HepG2 (cell line): ENCODE measurements at regions not wholly inside any gene's neighbourhood (a gene's known extent, or its start where the extent isn't known, plus 50 kb on each side); places are given as distances from the start of the nearest gene placed in this dataset.

Experiments
- ATAC-seq: fragments of 200-7000 bp; cut with Tn5 transposase; 3 replicates; pipeline ENCODE4 v1.9.1; 2020; ENCODE audit warnings: mild to moderate bottlenecking, moderate library complexity
- BruUV-seq: library from RNA; stranded (reverse); fragments of 400-500 nt; replicated peaks from 2 replicates; lab custom pipeline; 2021; lab: Mats Ljungman, UMichigan
- CTCF ChIA-PET: fragments of 300-600 bp; formaldehyde crosslinking; extraction: SDS; loops from one replicate; lab custom pipeline; 2021; ENCODE audit warnings: low total read pairs, inconsistent platforms, low intra/inter-chr PET ratio; lab: Yijun Ruan, JAX
- POLR2A ChIA-PET: fragments of 350-600 bp; sonication (Branson Sonifier 250); formaldehyde crosslinking; loops from one replicate; lab custom pipeline; 2020; ENCODE audit warnings: antibody characterized with exemption, inconsistent platforms; lab: Yijun Ruan, JAX
- DNase-seq: peaks from one replicate; pipeline ENCODE4 v3.0.0-alpha.2; 2015; ENCODE audit warnings: low spot score
- FAIRE-seq: peaks from 3 replicates; lab custom pipeline; 2011; peaks lifted over from hg19 to GRCh38; lab: Jason Lieb, UNC
- H2AFZ ChIP-seq: one replicate; pipeline ENCODE4 v1.6.1; 2011; ENCODE audit warnings: low read length, inconsistent platforms
- H3K27ac ChIP-seq: fragments of 300-600 bp; 3 replicates; pipeline ENCODE4 v1.8.0; 2011; ENCODE audit warnings: mixed run types, mild to moderate bottlenecking, mixed read lengths, low read length, inconsistent platforms; ENCODE audit not compliant: insufficient read depth; ENCODE audit errors: extremely low read length
- H3K27me3 ChIP-seq, 2 experiments: fragments of 200-600 bp in 1 of 2; 2 replicates in 1 of 2; 3 replicates in 1 of 2; pipeline versions ENCODE4 v1.6.0 to v1.8.0; 2011; ENCODE audit warnings: low read length in 2 of 2, mild to moderate bottlenecking in 2 of 2, moderate library complexity in 2 of 2, inconsistent platforms in 1 of 2; ENCODE audit not compliant: insufficient read depth in 2 of 2, control insufficient read depth in 1 of 2
- H3K36me3 ChIP-seq, 2 experiments: fragments of 200-600 bp in 1 of 2; replicated peaks in 1 of 2; 2 replicates in 1 of 2; 3 replicates in 1 of 2; pipeline versions ENCODE4 v1.5.1 to v1.8.0; 2011; ENCODE audit warnings: low read length in 2 of 2, inconsistent platforms in 1 of 2; ENCODE audit not compliant: insufficient read depth in 2 of 2, control insufficient read depth in 1 of 2
- H3K4me1 ChIP-seq: 2 replicates; pipeline ENCODE4 v1.5.1; 2012; ENCODE audit warnings: low read length, inconsistent platforms; ENCODE audit not compliant: insufficient read depth
- H3K4me2 ChIP-seq: 2 replicates; pipeline ENCODE4 v1.6.0; 2011; ENCODE audit warnings: low read depth, low read length, inconsistent platforms
- H3K4me3 ChIP-seq, 3 experiments: fragments of 200-600 bp in 1 of 3; sonication (generic), shearing (Covaris generic) in 1 of 3; replicated peaks in 1 of 3; 2 replicates each; pipeline ENCODE4 v1.5.1; 2011 to 2016; ENCODE audit warnings: low read length in 3 of 3, inconsistent platforms in 2 of 3, low read depth in 2 of 3, mild to moderate bottlenecking in 2 of 3, control low read depth in 1 of 3, mixed read lengths in 1 of 3; ENCODE audit not compliant: insufficient read depth in 1 of 3
- H3K79me2 ChIP-seq: one replicate; pipeline ENCODE4 v1.6.1; 2011; ENCODE audit warnings: low read length, inconsistent platforms; ENCODE audit not compliant: insufficient read depth
- H3K9ac ChIP-seq: 2 replicates; pipeline ENCODE4 v1.6.0; 2011; ENCODE audit warnings: mild to moderate bottlenecking, low read depth, low read length, inconsistent platforms; ENCODE audit not compliant: insufficient read depth
- H3K9me3 ChIP-seq: 2 replicates; pipeline ENCODE4 v1.5.1; 2012; ENCODE audit warnings: mild to moderate bottlenecking, low read length
- H4K20me1 ChIP-seq: 2 replicates; pipeline ENCODE4 v1.6.0; 2011; ENCODE audit warnings: inconsistent platforms, mild to moderate bottlenecking, low read length, moderate library complexity; ENCODE audit not compliant: insufficient read depth
- ATF7-NPFF ChIP-seq: sonication (generic); formaldehyde crosslinking; IDR thresholded peaks from 2 replicates; pipeline ENCODE4 v1.8.1; 2023; ENCODE audit warnings: mild to moderate bottlenecking, low read depth, missing genetic modification reagents, moderate library complexity
- CSRNP2 ChIP-seq: sonication (generic); formaldehyde crosslinking; conservative IDR thresholded peaks from 2 replicates; pipeline ENCODE4 v1.8.0; 2022; ENCODE audit warnings: low read depth, missing genetic modification reagents
- FOXK1 ChIP-seq: sonication (generic); formaldehyde crosslinking; IDR thresholded peaks from 2 replicates; pipeline ENCODE4 v1.4.0; 2020; ENCODE audit warnings: low read depth, missing genetic modification reagents, borderline replicate concordance
- MNT ChIP-seq: fragments of 450-650 bp; IDR thresholded peaks from 2 replicates; pipeline ENCODE4 v1.6.1; 2016
- MTA1 ChIP-seq: sonication (generic); formaldehyde crosslinking; IDR thresholded peaks from 2 replicates; pipeline ENCODE4 v1.4.0; 2020; ENCODE audit warnings: missing genetic modification reagents, mild to moderate bottlenecking, borderline replicate concordance
- NFRKB ChIP-seq: fragments of 450-650 bp; IDR thresholded peaks from 2 replicates; pipeline ENCODE4 v1.6.1; 2017
- POLR2AphosphoS2 ChIP-seq: IDR thresholded peaks from 2 replicates; pipeline ENCODE4 v1.6.1; 2011; ENCODE audit warnings: low read depth, low read length, improper control_type of control experiment
- SNAI1 ChIP-seq: sonication (generic); formaldehyde crosslinking; IDR thresholded peaks from 2 replicates; pipeline ENCODE4 v1.5.0; 2020; ENCODE audit warnings: mild to moderate bottlenecking, missing genetic modification reagents, borderline replicate concordance
- SP4 ChIP-seq: sonication (generic); formaldehyde crosslinking; IDR thresholded peaks from 2 replicates; pipeline ENCODE4 v1.8.1; 2023; ENCODE audit warnings: mild to moderate bottlenecking, missing genetic modification reagents
- ZKSCAN1 ChIP-seq: fragments of 150-350 bp; IDR thresholded peaks from 2 replicates; pipeline ENCODE4 v1.6.1; 2014; ENCODE audit warnings: low read length
- ZNF414 ChIP-seq: sonication (generic); formaldehyde crosslinking; IDR thresholded peaks from 2 replicates; pipeline ENCODE4 v1.5.0; 2020; ENCODE audit warnings: missing genetic modification reagents
- ZNF569 ChIP-seq: sonication (generic); formaldehyde crosslinking; IDR thresholded peaks from 2 replicates; pipeline ENCODE4 v1.5.0; 2020; ENCODE audit warnings: mild to moderate bottlenecking, missing genetic modification reagents, moderate library complexity, borderline replicate concordance
- ZNF672 ChIP-seq: sonication (generic); formaldehyde crosslinking; IDR thresholded peaks from 2 replicates; pipeline ENCODE4 v1.8.1; 2022; ENCODE audit warnings: missing genetic modification reagents
- ZNF816 ChIP-seq: sonication (generic); formaldehyde crosslinking; IDR thresholded peaks from 2 replicates; pipeline ENCODE4 v1.8.0; 2022; ENCODE audit warnings: missing genetic modification reagents, mild to moderate bottlenecking, borderline replicate concordance
- ZNF841 ChIP-seq: sonication (generic); formaldehyde crosslinking; IDR thresholded peaks from 2 replicates; pipeline ENCODE4 v1.8.1; 2023; ENCODE audit warnings: missing genetic modification reagents, borderline replicate concordance
- WGBS: methylation state at CpG from one replicate; pipeline ENCODE4 v1.1.6; 2017; ENCODE audit warnings: low lambda C conversion rate; 5-methylcytosine and 5-hydroxymethylcytosine counted together
- in situ Hi-C: cut with HindIII; loops from 2 replicates; pipeline ENCODE4 v1.10.0; 2017; ENCODE audit warnings: low pct_unique_long_range_greater_than_20kb; ENCODE audit not compliant: extremely low pct_ligation_motif_present
- intact Hi-C: fragments of 100-400 bp; cut with micrococcal nuclease; formaldehyde crosslinking; loops from one replicate; pipeline ENCODE4 v1.10.0; 2022; ENCODE audit not compliant: unreplicated experiment

GRCh38 chr3:19749448-19750017, 184.5 kb downstream of the EFHB start:
- DNase-seq = no peak
- ChIA-PET POLR2A (no interaction called here), CTCF (no interaction called here)
- Histone ChIP-seq H3K27ac (no peak overlapping the region), H3K4me2 (no peak overlapping the region), H4K20me1 (no peaks in the 10 kb centered on the region), H3K79me2 (no peaks in the 10 kb centered on the region), H3K9ac (no peak overlapping the region), H3K9me3 (no peaks in the 10 kb centered on the region), H3K27me3 (no peaks in the 10 kb centered on the region), H3K36me3 (no peaks in the 10 kb centered on the region), H3K4me1 (no peaks in the 10 kb centered on the region), H3K4me3 (no peak overlapping the region), H2AFZ (no peak overlapping the region)
- 11% methylated on average over 10 of the region's 22 CpGs for WGBS
- intact Hi-C loops (no loop called here), in situ Hi-C loops (no loop called here)
- TF ChIP-seq ZNF816 (CRISPR knock-in tag) (no peak), MNT (peak; percentile 37; the same call in 1 of the 2 replicates), SP4 (CRISPR knock-in tag) (no peak), ATF7-NPFF (no peak), FOXK1 (CRISPR knock-in tag) (no peak)
- FAIRE-seq = no peak
- ATAC-seq = no peak
- BruUV-seq = no TSS peak

- Histone ChIP-seq H3K4me2 (no peak overlapping the region), H3K4me3 (no peak overlapping the region), H3K9me3 (no peaks in the 10 kb centered on the region), H3K36me3 (no peaks in the 10 kb centered on the region), H3K4me1 (no peaks in the 10 kb centered on the region), H3K79me2 (no peaks in the 10 kb centered on the region), H3K27ac (no peak overlapping the region), H3K9ac (no peak overlapping the region), H2AFZ (no peak overlapping the region), H3K27me3 (no peaks in the 10 kb centered on the region), H4K20me1 (no peaks in the 10 kb centered on the region)
- no TSS peak for BruUV-seq
- CTCF ChIA-PET = no interaction called here
- DNase-seq = no peak
- ATAC-seq = no peak
- no peak for FAIRE-seq
- POLR2A ChIA-PET = no interaction called here
- 50% methylated on average over 9 of the region's 17 CpGs for WGBS
- in situ Hi-C loops (no loop called here), intact Hi-C loops (no loop called here)
- TF ChIP-seq SNAI1 = no peak
- no peak for TF ChIP-seq ZNF569 (CRISPR knock-in tag)
- no peak for TF ChIP-seq ZNF841
- no peak for TF ChIP-seq ZNF414 (CRISPR knock-in tag)
- TF ChIP-seq POLR2AphosphoS2 = no peak
- no peak for TF ChIP-seq CSRNP2
- TF ChIP-seq MTA1 (CRISPR knock-in tag) = no peak
- TF ChIP-seq ZKSCAN1 = no peak
- no peak for TF ChIP-seq NFRKB
- TF ChIP-seq ZNF672 = no peak
These were observed 185.1 kb downstream of the EFHB start for GRCh38 chr3:19748782-19749447.
